ENCODE measurements at regions not wholly inside any gene's neighbourhood (a gene's known extent, or its start where the extent isn't known, plus 50 kb on each side); places are given as distances from the start of the nearest gene placed in this dataset.

DNA sequence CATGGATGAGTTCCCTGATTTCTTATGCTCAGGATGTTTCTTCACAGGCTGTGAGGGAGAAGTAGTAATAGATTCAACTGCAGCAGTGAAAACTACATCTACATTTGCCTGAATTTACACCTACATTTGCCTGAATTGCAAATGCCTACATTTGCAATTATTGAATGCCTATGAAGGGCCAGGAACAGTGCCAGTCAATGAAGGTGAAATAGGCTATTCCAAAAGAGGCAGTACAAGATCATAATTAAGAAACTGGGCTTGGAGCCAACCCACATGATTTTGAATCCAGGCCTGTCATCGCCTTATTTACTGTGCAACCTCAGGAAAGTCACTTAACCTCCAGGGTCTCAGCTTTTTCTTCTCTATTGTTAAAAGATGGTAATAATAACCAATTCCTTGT is 1353.3 kb downstream of the FAM181B start:
- Histone ChIP-seq H4K91ac (ENCODE audit: insufficient read length, low read depth, low read length) (no peak overlapping the region), H3K4me1 (ENCODE audit: insufficient read depth, low read length) (peaks cover 8% of the 10 kb centered on the region), H3K23me2 (ENCODE audit: insufficient read length, low read depth, low read length, poor library complexity, severe bottlenecking) (no peaks in the 10 kb centered on the region), H3K9ac (ENCODE audit: extremely low read depth, insufficient read length, low read length) (no peak overlapping the region), H3K27me3 (ENCODE audit: insufficient read depth, low read length) (no peaks in the 10 kb centered on the region), H4K20me1 (ENCODE audit: control insufficient read depth, insufficient read depth, insufficient read length) (no peaks in the 10 kb centered on the region), H3K14ac (ENCODE audit: insufficient read depth, low read length) (no peak overlapping the region), H2AK5ac (ENCODE audit: insufficient read length, low read length) (no peak overlapping the region), H4K8ac (replicated peaks; ENCODE audit: insufficient read length, low read depth, low read length) (no peak overlapping the region), H4K5ac (ENCODE audit: insufficient read length, low read depth, low read length) (no peak overlapping the region), H3K4me2 (ENCODE audit: insufficient read depth, insufficient read length, low read length) (no peak overlapping the region), H3K79me1 (ENCODE audit: insufficient read depth, low read depth, low read length, poor library complexity, severe bottlenecking) (no peaks in the 10 kb centered on the region), H3T11ph (ENCODE audit: low read length) (no peak overlapping the region), H2BK12ac (ENCODE audit: insufficient read length, low read depth, low read length) (no peak overlapping the region), H3K23ac (ENCODE audit: insufficient read length, low read depth, low read length) (no peak overlapping the region), H2AFZ (ENCODE audit: low read length) (no peak overlapping the region), H3K79me2 (ENCODE audit: insufficient read depth, low read length) (no peaks in the 10 kb centered on the region), H3K56ac (ENCODE audit: insufficient read length, low read depth, low read length) (no peak overlapping the region), H3K18ac (ENCODE audit: insufficient read length, low read depth, low read length) (no peak overlapping the region), H2BK15ac (ENCODE audit: low read depth, low read length) (no peak overlapping the region), H3K27ac (ENCODE audit: insufficient read length, low read depth, low read length) (no peak overlapping the region), H3K4ac (ENCODE audit: low read depth, low read length) (no peak overlapping the region), H3K9me3 (ENCODE audit: control insufficient read depth, low read depth, low read length) (no peaks in the 10 kb centered on the region), H2BK20ac (ENCODE audit: low read depth, low read length, poor library complexity, severe bottlenecking) (no peak overlapping the region), H2BK120ac (ENCODE audit: low read depth, low read length, poor library complexity, severe bottlenecking) (no peak overlapping the region), H2BK5ac (ENCODE audit: insufficient read length, low read length) (no peak overlapping the region)
- no peak for DNase-seq
- no CpG with 5 or more reads among the region's 1 CpG for WGBS (ENCODE audit: extremely low coverage, insufficient read length, low lambda C conversion rate)
- Mint-ChIP-seq H3K4me3 (no peak overlapping the region; a peak in 1 of 5 replicates), H3K9me3 (no peaks in the 10 kb centered on the region), H3K27me3 (ENCODE audit: low read depth) (no peaks in the 10 kb centered on the region), H3K36me3 (ENCODE audit: insufficient read depth in 1 of 3, low read depth in 3 of 3) (no peaks in the 10 kb centered on the region; a peak in 1 of 7 replicates), H3K4me1 (peaks cover 14% of the 10 kb centered on the region in 2 experiments), H3K27ac (peak overlapping the region; percentile 59 to 96 (median 68); a peak in 5 of 7 replicates)
- TF ChIP-seq, protein P1, sequence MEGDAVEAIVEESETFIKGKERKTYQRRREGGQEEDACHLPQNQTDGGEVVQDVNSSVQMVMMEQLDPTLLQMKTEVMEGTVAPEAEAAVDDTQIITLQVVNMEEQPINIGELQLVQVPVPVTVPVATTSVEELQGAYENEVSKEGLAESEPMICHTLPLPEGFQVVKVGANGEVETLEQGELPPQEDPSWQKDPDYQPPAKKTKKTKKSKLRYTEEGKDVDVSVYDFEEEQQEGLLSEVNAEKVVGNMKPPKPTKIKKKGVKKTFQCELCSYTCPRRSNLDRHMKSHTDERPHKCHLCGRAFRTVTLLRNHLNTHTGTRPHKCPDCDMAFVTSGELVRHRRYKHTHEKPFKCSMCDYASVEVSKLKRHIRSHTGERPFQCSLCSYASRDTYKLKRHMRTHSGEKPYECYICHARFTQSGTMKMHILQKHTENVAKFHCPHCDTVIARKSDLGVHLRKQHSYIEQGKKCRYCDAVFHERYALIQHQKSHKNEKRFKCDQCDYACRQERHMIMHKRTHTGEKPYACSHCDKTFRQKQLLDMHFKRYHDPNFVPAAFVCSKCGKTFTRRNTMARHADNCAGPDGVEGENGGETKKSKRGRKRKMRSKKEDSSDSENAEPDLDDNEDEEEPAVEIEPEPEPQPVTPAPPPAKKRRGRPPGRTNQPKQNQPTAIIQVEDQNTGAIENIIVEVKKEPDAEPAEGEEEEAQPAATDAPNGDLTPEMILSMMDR (conservative IDR thresholded peaks at IDR 0.05) = no peak

All from H9 (cell line).